Suppressor macrophage (primary cell): ENCODE measurements at regions not wholly inside any gene's neighbourhood (a gene's known extent, or its start where the extent isn't known, plus 50 kb on each side); places are given as distances from the start of the nearest gene placed in this dataset.
"Not testable (repeated sequence)": the region's sequence is repeated elsewhere in the genome, so short reads cannot be mapped to it uniquely, and the experiment has no call there.

Experiments used
- DNase-seq, 4 experiments: peaks; one replicate each; pipeline ENCODE4 v3.0.0-alpha.2; 2020 to 2022

- peak; percentile 75 to 90 (median 86) for DNase-seq
Observed at GRCh38 chr15:66865622-66866611, 163.9 kb downstream of the SMAD6 start.

GRCh38 chr15:66866656-66867055 lies 164.6 kb downstream of the SMAD6 start:
- peak in 2 of 4 experiments; percentile 15 to 19 for DNase-seq

GRCh38 chr15:66868918-66869317 lies 166.9 kb downstream of the SMAD6 start:
- no peak for DNase-seq

GRCh38 chr15:66870880-66871388 lies 168.9 kb downstream of the SMAD6 start:
- DNase-seq = no peak

- DNase-seq = no peak
Observed at GRCh38 chr15:66872405-66872804, 170.4 kb downstream of the SMAD6 start.

GRCh38 chr15:66873331-66873730 lies 171.3 kb downstream of the SMAD6 start:
- not testable (repeated sequence) for DNase-seq

- DNase-seq = no peak
Observed at GRCh38 chr15:66873856-66874255, 171.8 kb downstream of the SMAD6 start.

GRCh38 chr15:66875588-66876420 lies 173.8 kb downstream of the SMAD6 start:
- DNase-seq = no peak

- DNase-seq = no peak
Observed at GRCh38 chr15:66876421-66876730, 174.3 kb downstream of the SMAD6 start.

- no peak for DNase-seq
Observed at GRCh38 chr15:66876731-66877476, 174.9 kb downstream of the SMAD6 start.

GRCh38 chr15:66877477-66878271 lies 175.6 kb downstream of the SMAD6 start:
- no peak for DNase-seq

GRCh38 chr15:66878761-66879160 lies 176.7 kb downstream of the SMAD6 start:
- DNase-seq = no peak

- DNase-seq = no peak
Observed at GRCh38 chr15:66879531-66880368, 177.7 kb downstream of the SMAD6 start.

- no peak for DNase-seq
Observed at GRCh38 chr15:66880380-66881155, 178.5 kb downstream of the SMAD6 start.

- DNase-seq = no peak
Observed at GRCh38 chr15:66881173-66881905, 179.3 kb downstream of the SMAD6 start.

- no peak for DNase-seq
Observed at GRCh38 chr15:66882251-66883020, 180.4 kb downstream of the SMAD6 start.

GRCh38 chr15:66883284-66883911 lies 181.4 kb downstream of the SMAD6 start:
- peak in 1 of 4 experiments; percentile 18 for DNase-seq

- DNase-seq = no peak
Observed at GRCh38 chr15:66884115-66884622, 181.2 kb upstream of the SMAD3 start.
